ENCODE measurements at regions not wholly inside any gene's neighbourhood (a gene's known extent, or its start where the extent isn't known, plus 50 kb on each side); places are given as distances from the start of the nearest gene placed in this dataset.
"Not testable (repeated sequence)": the region's sequence is repeated elsewhere in the genome, so short reads cannot be mapped to it uniquely, and the experiment has no call there.

DNA sequence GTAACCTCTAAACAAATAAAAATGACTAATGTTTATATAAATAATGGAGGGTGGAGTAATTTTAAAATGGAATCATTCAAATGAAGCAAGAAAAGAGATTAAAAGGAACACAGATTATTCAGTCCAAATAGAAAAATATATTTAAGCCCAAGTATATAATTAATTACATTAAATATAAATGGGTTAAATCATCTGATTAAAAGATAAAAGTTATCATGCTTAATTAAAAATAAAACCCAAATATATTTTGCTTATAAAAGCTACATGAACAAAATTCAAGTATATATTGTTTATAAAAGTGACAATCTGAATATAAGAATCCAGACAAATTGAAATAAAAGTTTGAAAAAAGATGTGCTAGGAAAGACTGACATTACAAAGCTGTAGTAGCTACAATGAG is 63.9 kb upstream of the ACTRT2 start:
- Histone ChIP-seq H3K4me1 (ENCODE audit: insufficient read depth, low read length, severe bottlenecking) (no peaks in the 10 kb centered on the region), H4K20me1 (ENCODE audit: insufficient read depth, low read length) (no peaks in the 10 kb centered on the region), H3K4me2 (ENCODE audit: low read length) (no peak overlapping the region), H3K27me3 (ENCODE audit: insufficient read depth, low read length) (no peaks in the 10 kb centered on the region), H3K4me3 (ENCODE audit: low read depth, low read length, poor library complexity, severe bottlenecking) (no peak overlapping the region), H3K9me3 (ENCODE audit: low read length) (0 out of 2 replicates have a peak, but pooled peaks cover 5% of the 10 kb centered on the region), H3K79me2 (ENCODE audit: insufficient read depth, low read length) (no peaks in the 10 kb centered on the region), H3K36me3 (ENCODE audit: insufficient read depth, low read length) (no peaks in the 10 kb centered on the region), H3K9me2 (ENCODE audit: low read depth, low read length) (no peaks in the 10 kb centered on the region), H3F3A (ENCODE audit: insufficient read depth, low read length) (no peaks in the 10 kb centered on the region), H2AFZ (ENCODE audit: low read length) (no peak overlapping the region), H3K27ac (ENCODE audit: low read depth, low read length, poor library complexity, severe bottlenecking) (no peak overlapping the region), H3K9ac (ENCODE audit: low read length) (no peak overlapping the region)
- TF ChIP-seq, protein P1, sequence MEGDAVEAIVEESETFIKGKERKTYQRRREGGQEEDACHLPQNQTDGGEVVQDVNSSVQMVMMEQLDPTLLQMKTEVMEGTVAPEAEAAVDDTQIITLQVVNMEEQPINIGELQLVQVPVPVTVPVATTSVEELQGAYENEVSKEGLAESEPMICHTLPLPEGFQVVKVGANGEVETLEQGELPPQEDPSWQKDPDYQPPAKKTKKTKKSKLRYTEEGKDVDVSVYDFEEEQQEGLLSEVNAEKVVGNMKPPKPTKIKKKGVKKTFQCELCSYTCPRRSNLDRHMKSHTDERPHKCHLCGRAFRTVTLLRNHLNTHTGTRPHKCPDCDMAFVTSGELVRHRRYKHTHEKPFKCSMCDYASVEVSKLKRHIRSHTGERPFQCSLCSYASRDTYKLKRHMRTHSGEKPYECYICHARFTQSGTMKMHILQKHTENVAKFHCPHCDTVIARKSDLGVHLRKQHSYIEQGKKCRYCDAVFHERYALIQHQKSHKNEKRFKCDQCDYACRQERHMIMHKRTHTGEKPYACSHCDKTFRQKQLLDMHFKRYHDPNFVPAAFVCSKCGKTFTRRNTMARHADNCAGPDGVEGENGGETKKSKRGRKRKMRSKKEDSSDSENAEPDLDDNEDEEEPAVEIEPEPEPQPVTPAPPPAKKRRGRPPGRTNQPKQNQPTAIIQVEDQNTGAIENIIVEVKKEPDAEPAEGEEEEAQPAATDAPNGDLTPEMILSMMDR (IDR thresholded peaks at IDR 0.05; ENCODE audit: low read length), result no peak
- TF ChIP-seq EZH2 (IDR thresholded peaks at IDR 0.05; ENCODE audit: borderline replicate concordance, low read length), result no peak

DNA sequence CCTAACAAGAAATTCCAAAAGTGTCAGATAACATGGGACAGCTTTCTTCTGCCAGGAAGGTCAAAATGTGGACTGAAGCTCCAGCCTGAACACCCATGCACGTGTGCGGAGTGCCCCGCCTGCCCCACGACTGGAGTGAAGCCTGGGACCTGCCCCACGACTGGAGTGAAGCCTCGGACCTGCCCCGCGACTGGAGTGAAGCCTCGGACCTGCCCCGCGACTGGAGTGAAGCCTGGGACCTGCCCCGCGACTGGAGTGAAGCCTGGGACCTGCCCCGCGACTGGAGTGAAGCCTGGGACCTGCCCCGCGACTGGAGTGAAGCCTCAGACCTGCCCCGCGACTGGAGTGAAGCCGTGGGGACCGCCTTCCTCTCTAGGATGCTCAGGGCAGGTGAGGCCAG is 61.4 kb upstream of the ACTRT2 start:
- not testable (repeated sequence) for H3K27me3 ChIP-seq (ENCODE audit: insufficient read depth, low read length); H3K9ac ChIP-seq (ENCODE audit: low read length); H4K20me1 ChIP-seq (ENCODE audit: insufficient read depth, low read length); H3K36me3 ChIP-seq (ENCODE audit: insufficient read depth, low read length); H3K9me3 ChIP-seq (ENCODE audit: low read length); H3K79me2 ChIP-seq (ENCODE audit: insufficient read depth, low read length); H3K4me3 ChIP-seq (ENCODE audit: low read depth, low read length, poor library complexity, severe bottlenecking); H2AFZ ChIP-seq (ENCODE audit: low read length); H3F3A ChIP-seq (ENCODE audit: insufficient read depth, low read length); H3K4me1 ChIP-seq (ENCODE audit: insufficient read depth, low read length, severe bottlenecking); H3K27ac ChIP-seq (ENCODE audit: low read depth, low read length, poor library complexity, severe bottlenecking); H3K9me2 ChIP-seq (ENCODE audit: low read depth, low read length); H3K4me2 ChIP-seq (ENCODE audit: low read length)

DNA sequence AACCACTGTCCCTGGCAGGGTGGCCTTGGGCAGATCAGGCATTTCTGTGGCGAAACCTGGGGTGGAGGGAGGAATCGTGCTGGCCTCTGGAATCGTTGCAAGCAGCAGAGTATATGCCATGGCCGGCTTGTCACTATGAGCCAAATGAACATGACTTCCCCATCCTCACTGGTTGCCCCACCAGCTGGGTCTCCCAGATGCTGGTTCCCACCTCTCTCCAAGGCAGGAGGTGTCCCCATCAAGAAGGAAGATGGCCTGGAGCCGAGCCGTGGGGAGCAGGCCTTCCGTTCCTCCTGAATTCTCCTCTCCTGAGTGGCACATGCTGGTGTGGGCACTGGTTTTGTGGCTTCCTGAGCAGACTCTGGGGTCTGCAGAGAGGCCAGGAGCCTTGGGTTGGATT is 60.2 kb upstream of the ACTRT2 start:
- Histone ChIP-seq H3K36me3 (ENCODE audit: insufficient read depth, low read length) (no peaks in the 10 kb centered on the region), H3K4me1 (ENCODE audit: insufficient read depth, low read length, severe bottlenecking) (no peaks in the 10 kb centered on the region), H3K4me3 (ENCODE audit: low read depth, low read length, poor library complexity, severe bottlenecking) (no peak overlapping the region), H3F3A (ENCODE audit: insufficient read depth, low read length) (no peaks in the 10 kb centered on the region), H3K9me2 (ENCODE audit: low read depth, low read length) (no peaks in the 10 kb centered on the region), H4K20me1 (ENCODE audit: insufficient read depth, low read length) (no peaks in the 10 kb centered on the region), H3K79me2 (ENCODE audit: insufficient read depth, low read length) (no peaks in the 10 kb centered on the region), H3K4me2 (ENCODE audit: low read length) (no peak overlapping the region), H3K9me3 (ENCODE audit: low read length) (0 out of 2 replicates have a peak, but pooled peaks cover 2% of the 10 kb centered on the region), H3K9ac (ENCODE audit: low read length) (no peak overlapping the region), H3K27me3 (ENCODE audit: insufficient read depth, low read length) (no peaks in the 10 kb centered on the region), H2AFZ (ENCODE audit: low read length) (no peak overlapping the region), H3K27ac (ENCODE audit: low read depth, low read length, poor library complexity, severe bottlenecking) (no peak overlapping the region)
- TF ChIP-seq, protein P1 (IDR thresholded peaks at IDR 0.05; ENCODE audit: low read length), result no peak
- no peak for TF ChIP-seq EZH2 (IDR thresholded peaks at IDR 0.05; ENCODE audit: borderline replicate concordance, low read length)

DNA sequence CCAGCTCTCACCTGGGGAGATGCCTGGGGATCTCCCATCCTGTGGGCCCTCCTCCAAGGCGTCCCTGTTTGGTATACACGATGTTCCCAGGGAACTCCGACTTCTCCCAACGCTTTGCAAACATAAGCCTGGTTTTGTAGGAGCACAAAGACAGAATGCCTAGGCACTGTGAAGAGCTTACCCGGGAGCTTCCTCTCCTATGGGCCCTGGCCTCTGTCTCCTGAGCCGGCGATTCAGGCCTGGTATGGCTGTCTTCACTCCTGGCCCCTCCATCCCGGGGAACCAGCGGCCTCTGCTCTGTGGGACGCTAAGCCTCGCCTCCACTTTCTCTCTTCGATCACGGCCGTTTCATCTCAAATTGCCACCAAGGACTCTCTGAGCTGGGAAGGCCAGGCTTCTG is 59.6 kb upstream of the ACTRT2 start:
- Histone ChIP-seq H3K27me3 (ENCODE audit: insufficient read depth, low read length) (no peaks in the 10 kb centered on the region), H3K4me1 (ENCODE audit: insufficient read depth, low read length, severe bottlenecking) (no peaks in the 10 kb centered on the region), H3K27ac (ENCODE audit: low read depth, low read length, poor library complexity, severe bottlenecking) (no peak overlapping the region), H3K4me2 (ENCODE audit: low read length) (no peak overlapping the region), H3K9me2 (ENCODE audit: low read depth, low read length) (no peaks in the 10 kb centered on the region), H4K20me1 (ENCODE audit: insufficient read depth, low read length) (no peaks in the 10 kb centered on the region), H3K36me3 (ENCODE audit: insufficient read depth, low read length) (no peaks in the 10 kb centered on the region), H3K9ac (ENCODE audit: low read length) (no peak overlapping the region), H3F3A (ENCODE audit: insufficient read depth, low read length) (no peaks in the 10 kb centered on the region), H3K4me3 (ENCODE audit: low read depth, low read length, poor library complexity, severe bottlenecking) (no peak overlapping the region), H2AFZ (ENCODE audit: low read length) (no peak overlapping the region), H3K9me3 (ENCODE audit: low read length) (0 out of 2 replicates have a peak, but pooled peaks cover 2% of the 10 kb centered on the region), H3K79me2 (ENCODE audit: insufficient read depth, low read length) (no peaks in the 10 kb centered on the region)
- TF ChIP-seq EZH2 (IDR thresholded peaks at IDR 0.05; ENCODE audit: borderline replicate concordance, low read length), result no peak
- TF ChIP-seq, protein P1 (IDR thresholded peaks at IDR 0.05; ENCODE audit: low read length), result no peak

All from OCI-LY1 (cell line).